SK-N-SH (cell line): ENCODE measurements at regions not wholly inside any gene's neighbourhood (a gene's known extent, or its start where the extent isn't known, plus 50 kb on each side); places are given as distances from the start of the nearest gene placed in this dataset.

ENCODE experiments used
- CTCF ChIP-seq: fragments of 200-600 bp; sonication (generic); IDR thresholded peaks from 2 replicates; pipeline ENCODE4 v1.6.1; 2017; ENCODE audit warnings: antibody characterized with exemption, mild to moderate bottlenecking, moderate library complexity
- NRF1 ChIP-seq: IDR thresholded peaks from 2 replicates; pipeline ENCODE4 v1.6.1; 2012; ENCODE audit warnings: low read depth, mild to moderate bottlenecking, low read length

- TF ChIP-seq CTCF (no peak), NRF1 (no peak)
Measured at GRCh38 chr2:119102964-119103363, 55.6 kb downstream of the C1QL2 start.
